Sigmoid colon (tissue), 4 donors: ENCODE measurements at regions not wholly inside any gene's neighbourhood (a gene's known extent, or its start where the extent isn't known, plus 50 kb on each side); places are given as distances from the start of the nearest gene placed in this dataset.

Experiments
- POLR2AphosphoS5 ChIP-seq, 4 donors: sonication (generic); formaldehyde crosslinking; IDR thresholded peaks; one replicate each; pipeline ENCODE4 v1.6.1; 2017; ENCODE audit warnings: antibody characterized with exemption in 4 of 4
- TF ChIP-seq, protein P1 (sequence below), 4 experiments: fragments of 450-650 bp in 3 of 4; fragments of 200-600 bp in 1 of 4; IDR thresholded peaks; one replicate each; pipeline ENCODE4 v1.5.1; 2016 to 2019; ENCODE audit warnings: antibody characterized with exemption in 4 of 4, mild to moderate bottlenecking in 3 of 4, moderate library complexity in 2 of 4

GRCh38 chr6:145241039-145241438 is 494.3 kb downstream of the EPM2A start:
- TF ChIP-seq, protein P1, sequence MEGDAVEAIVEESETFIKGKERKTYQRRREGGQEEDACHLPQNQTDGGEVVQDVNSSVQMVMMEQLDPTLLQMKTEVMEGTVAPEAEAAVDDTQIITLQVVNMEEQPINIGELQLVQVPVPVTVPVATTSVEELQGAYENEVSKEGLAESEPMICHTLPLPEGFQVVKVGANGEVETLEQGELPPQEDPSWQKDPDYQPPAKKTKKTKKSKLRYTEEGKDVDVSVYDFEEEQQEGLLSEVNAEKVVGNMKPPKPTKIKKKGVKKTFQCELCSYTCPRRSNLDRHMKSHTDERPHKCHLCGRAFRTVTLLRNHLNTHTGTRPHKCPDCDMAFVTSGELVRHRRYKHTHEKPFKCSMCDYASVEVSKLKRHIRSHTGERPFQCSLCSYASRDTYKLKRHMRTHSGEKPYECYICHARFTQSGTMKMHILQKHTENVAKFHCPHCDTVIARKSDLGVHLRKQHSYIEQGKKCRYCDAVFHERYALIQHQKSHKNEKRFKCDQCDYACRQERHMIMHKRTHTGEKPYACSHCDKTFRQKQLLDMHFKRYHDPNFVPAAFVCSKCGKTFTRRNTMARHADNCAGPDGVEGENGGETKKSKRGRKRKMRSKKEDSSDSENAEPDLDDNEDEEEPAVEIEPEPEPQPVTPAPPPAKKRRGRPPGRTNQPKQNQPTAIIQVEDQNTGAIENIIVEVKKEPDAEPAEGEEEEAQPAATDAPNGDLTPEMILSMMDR (IDR thresholded peaks at IDR 0.05), result no peak
- no peak for TF ChIP-seq POLR2AphosphoS5 (IDR thresholded peaks at IDR 0.05)
